ENCODE measurements at regions not wholly inside any gene's neighbourhood (a gene's known extent, or its start where the extent isn't known, plus 50 kb on each side); places are given as distances from the start of the nearest gene placed in this dataset.
"Not testable (repeated sequence)": the region's sequence is repeated elsewhere in the genome, so short reads cannot be mapped to it uniquely, and the experiment has no call there.

DNA sequence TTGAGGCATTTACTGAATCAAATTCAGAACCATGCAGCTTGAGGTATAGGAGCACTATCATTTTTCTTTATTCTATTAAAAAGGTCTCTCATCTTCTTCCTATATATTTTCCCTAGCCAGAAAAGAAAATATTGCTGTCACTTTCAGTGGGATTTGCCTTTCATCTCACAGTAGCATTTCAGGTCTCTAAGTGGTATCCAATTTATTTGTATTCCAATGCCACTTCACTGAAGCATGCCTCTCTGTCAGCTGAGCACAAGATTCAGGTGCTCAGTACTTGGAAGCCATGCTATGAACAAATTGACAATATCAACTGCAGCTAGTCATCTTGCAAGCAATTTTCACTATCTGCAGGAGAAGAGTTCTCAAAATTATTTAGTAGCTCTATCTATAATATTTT is 457.2 kb upstream of the SLC39A10 start:
- no peak for DNase-seq (ENCODE audit: low read depth in 1 of 2, low spot score in 1 of 2)

DNA sequence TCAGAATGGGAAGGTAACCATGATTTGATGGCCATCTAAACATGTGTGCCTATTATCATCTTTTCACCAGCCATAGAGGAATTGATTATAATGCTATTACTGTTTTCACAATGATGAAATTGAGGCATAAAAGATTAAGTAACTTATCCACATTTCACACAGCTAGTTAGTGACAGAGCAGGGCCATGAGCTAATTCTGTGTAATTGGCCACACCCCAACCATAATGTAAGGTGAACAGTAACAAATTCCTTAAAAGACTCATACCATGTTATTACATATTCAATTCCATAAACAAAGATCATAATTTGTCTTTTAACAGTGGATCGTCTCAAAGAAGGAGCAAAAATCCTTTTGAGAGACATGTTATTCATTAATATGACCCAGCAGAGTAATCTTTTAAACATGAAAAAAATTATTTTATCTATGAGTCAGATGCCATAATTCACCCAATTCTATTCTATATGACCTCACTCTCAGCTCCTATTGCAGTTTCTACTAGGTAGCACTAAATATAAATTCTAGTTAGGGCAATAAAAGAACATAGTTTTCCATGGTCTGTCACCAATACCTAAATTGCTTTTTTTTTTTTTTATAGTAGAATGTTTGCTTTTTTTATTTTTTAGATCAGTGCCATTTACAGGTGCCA is 475.8 kb upstream of the SLC39A10 start:
- DNase-seq (ENCODE audit: low read depth in 1 of 2, low spot score in 1 of 2): no peak

DNA sequence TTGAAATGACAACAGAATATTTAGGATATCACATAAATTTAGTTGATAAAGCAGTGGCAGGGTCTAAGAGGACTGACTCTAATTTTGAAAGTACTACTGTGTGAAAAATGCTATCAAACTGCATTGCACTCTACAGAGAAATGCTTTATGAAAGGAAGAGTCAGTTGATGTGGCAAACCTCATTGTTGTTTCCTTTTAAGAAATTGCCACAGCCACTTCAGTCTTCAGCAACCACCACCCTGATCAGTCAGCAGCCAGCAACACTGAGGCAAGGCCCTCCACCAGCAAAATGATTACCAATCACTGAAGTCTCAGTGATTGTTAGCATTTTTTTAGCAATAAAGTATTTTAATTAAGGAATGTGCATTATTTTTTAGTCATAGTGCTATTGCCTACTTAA is 488.7 kb upstream of the SLC39A10 start:
- no peak for DNase-seq (ENCODE audit: low read depth in 1 of 2, low spot score in 1 of 2)

DNA sequence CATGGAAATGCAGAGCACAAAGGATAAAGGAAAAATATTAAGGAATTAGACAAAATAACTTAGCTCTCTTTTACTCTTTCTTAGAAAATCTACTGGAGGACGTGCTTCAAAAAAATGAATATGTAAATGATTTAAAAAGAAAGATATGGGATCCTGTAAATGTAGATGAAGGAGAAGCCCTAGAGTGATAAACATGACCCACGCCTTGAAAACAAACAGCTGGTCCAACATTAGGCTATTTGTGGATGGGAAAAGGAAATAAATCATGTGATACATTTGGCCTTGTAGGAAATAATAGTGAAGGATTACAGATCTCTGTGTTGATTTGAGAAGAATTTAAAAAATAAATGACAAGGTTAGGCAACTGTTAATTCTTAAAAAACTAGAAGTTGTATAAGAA is 492.1 kb upstream of the SLC39A10 start:
- no peak for DNase-seq (ENCODE audit: low read depth in 1 of 2, low spot score in 1 of 2)

DNA sequence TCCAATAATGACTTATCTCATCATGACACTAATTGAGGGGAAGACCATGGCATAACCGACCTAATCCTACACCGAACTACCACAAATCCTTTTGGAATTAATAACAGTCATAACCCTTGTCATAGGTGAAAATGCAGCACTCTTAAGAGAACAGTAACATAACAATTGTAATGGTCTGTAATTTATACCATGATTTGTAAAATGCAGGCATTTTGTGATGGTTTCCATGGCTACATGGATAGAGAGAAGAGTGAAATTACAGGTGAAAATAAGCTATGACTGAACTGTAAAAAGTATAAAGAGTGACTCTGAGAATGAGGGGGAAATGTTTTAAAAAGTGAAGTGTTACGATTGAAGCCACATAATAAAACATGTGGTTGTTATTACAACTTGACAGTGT is 494.1 kb upstream of the SLC39A10 start:
- DNase-seq (ENCODE audit: low read depth in 1 of 2, low spot score in 1 of 2): no peak

DNA sequence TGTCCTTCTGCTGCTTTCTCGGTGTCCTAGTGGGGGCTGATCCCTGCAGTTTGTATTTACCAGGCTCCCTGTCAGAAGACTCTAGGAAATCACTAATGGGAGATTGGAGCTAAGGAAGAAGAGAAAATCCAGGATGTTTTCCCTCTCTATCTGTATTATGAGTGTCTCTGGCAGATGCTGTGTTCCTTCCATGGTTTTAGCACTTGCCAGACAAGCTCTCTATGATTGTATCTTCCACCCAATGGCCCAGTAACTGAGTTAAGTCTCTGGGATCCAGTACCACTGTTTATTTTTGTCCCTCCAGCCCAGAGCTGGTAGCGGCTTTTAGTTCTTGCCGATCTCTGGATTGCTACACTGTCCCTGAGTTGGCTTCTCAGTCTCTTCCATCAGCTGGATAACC is 494.8 kb upstream of the SLC39A10 start:
- no peak for DNase-seq (ENCODE audit: low read depth in 1 of 2, low spot score in 1 of 2)

DNA sequence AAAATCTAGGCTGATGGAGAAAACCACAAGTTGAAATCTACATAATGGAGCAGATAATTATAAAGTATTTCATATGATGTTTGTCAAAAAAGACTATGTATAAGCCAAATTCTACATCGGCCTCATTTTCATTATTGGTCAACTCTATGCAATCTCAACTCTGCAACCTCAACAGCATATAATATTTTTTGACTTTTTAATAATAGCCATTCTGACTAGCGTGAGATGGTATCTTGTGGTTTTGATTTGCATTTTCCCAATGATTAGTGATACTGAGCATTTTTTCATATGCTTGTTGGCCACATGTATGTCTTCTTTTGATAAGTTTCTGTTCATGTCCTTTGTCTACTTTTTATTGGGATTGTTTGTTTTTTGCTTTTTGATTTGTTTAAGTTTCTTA is 496.1 kb upstream of the SLC39A10 start:
- DNase-seq (ENCODE audit: low read depth in 1 of 2, low spot score in 1 of 2): no peak

DNA sequence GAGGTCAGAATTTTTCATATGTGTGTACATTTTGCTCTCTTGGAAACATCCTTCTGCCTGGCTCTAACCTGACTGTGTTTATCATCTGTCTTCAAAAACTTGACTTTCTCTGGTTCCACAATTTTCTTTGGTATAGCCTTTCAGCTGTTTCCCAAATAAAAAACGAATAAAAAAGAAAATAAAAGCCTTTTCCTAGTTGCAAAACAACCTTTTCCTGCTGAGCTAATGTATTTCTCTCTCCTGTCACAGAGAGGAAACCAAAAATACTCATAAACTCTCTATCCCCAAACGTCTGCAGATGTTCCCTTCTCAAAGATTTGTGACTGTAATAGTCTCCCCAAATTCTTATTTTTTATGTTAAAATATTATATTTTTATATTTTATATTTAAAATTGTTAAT is 505.3 kb upstream of the SLC39A10 start:
- no peak for DNase-seq (ENCODE audit: low read depth in 1 of 2, low spot score in 1 of 2)

DNA sequence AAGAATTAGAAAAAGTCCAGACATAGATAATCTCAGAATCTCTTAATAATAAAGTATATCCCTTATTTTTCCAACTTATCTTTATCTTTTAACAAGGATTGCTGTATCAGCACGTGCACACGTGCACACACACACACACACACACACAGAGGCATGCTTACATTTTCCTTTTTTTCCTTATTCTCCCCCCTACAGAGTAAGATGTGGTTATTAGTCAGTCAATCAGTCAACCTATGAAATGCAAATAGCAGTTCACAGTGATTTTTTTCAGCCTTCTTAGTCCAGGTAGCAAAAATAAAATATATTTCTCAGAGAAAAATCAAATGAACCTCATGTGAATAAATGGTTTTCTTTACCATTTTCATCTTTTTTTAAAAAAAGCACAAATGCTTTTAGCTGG is 506.2 kb upstream of the SLC39A10 start:
- DNase-seq (ENCODE audit: low read depth in 1 of 2, low spot score in 1 of 2): no peak

DNA sequence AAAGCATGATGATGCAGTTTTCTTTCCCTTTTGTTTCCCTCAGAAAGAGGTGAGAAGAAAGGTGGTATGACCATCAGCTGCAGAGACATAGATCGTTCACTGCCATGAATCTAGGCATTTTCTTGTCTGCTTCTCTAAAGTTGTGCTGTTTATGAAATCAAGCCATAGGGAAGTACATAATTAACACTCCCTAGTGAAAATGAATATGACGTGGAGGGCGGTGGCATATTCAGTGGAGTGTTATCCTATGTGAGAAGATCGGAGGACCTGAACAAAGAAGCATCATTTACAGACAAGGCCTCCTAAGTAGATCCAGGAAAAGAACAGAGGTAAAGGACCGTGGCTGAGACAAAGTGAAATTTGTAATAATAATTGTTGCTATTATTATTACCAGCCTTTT is 509.0 kb upstream of the SLC39A10 start:
- DNase-seq (ENCODE audit: low read depth in 1 of 2, low spot score in 1 of 2): no peak

DNA sequence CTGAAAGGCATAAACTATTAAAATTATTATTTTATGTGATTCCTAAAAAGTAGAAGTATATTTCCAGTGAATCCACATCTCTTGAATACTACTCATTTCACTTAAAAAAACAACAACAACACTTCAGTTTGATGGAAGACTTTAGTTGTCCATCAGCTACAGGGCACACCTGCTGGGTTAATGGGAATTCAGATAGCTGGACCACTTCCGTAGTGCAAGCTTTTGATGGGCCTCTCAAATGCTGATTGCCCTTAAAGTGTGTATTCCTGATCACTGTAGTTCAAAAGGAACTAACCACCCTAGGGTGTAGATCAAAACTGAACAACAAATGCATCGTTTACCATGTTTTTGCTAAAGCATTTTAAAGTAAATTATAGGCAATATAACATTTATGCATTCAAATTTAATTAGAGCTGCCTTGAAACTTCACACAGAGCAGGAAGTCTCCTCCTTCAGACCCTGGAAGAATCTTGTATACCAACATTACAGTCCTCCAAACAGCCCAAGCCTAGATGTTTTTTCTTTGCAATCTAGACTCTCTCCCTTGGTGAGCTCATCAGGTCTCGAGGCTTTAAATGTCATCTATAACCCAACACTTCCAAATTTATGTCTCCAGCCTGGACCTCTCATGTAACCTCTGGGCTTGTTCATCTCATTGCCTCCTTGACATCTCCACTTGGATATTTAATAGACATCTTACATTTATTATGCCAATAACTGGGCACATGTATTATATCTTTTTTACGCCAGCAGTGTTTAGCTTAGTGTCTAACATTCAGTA is 510.1 kb upstream of the SLC39A10 start:
- no peak for DNase-seq (ENCODE audit: low read depth in 1 of 2, low spot score in 1 of 2)

DNA sequence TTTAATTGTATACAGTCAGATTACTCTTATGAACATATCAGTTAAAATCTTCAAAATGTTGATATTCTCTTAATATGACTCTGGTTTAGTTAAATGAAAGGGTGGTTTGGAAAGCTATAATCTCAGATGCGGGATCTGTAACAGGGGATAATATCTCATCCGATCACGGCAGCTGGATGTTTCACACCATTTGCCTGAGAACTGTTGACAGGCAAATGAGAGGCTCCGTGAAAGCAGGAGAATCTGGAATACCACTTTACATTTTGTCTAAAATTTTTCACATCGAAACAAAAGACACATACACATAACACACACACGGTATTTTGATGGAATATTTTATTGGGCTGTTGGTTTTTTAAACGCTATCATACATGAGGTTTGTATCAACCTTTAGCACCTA is 518.6 kb upstream of the SLC39A10 start:
- no peak for DNase-seq (ENCODE audit: low read depth in 1 of 2, low spot score in 1 of 2)

DNA sequence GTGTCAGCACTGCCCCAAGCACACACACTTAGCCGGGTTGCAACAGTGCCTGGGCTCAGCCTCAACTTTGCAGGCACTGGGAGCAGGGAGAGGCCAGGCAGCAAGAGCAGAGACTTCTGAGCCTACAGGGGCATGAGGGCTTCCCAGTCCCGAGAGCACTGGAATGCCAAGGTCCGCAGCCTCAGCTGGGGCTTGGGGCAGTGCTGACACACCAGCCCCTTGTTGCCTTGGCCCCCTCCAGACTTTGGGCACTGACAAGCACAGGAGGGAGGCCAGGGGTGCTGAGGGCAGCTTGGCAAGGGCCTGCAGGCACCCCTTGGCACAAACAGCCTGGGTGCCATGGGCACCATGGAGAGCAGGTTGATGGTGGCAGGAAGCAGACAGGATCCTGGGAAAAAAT is 531.1 kb upstream of the SLC39A10 start:
- DNase-seq (ENCODE audit: low read depth in 1 of 2, low spot score in 1 of 2): not testable (repeated sequence)

DNA sequence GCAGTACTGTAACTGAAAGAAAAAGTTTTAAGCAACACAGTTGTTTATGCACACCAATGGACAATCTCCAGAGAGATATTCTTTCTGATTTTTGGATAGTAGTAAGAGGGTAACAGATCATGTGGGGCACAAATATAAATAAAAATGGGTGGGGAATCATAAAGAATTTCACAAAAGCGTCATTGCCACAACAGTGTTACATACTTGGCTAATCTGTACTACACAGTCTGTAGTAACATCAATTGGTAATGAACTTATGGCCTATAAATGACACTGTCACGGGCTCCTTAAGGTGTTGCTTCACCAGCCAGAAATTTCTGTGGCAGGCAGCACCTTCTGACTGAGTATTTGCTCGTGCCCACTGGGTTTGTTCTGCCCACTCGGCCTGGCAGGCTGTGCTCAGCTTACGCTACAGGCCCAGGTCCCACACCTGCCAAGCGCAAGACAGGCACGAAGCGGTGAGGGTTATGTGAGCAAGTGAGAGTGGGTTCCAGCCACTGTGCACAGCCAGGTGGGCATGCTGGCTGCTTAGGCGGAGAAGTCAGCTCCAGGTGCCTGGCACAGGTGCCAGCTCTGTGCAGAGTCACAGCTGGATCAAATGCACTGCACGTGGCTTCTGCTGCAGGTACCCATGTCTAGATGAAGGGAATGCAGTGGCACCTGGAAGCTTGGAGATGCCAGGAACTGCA is 532.5 kb upstream of the SLC39A10 start:
- no peak for DNase-seq (ENCODE audit: low read depth in 1 of 2, low spot score in 1 of 2)

DNA sequence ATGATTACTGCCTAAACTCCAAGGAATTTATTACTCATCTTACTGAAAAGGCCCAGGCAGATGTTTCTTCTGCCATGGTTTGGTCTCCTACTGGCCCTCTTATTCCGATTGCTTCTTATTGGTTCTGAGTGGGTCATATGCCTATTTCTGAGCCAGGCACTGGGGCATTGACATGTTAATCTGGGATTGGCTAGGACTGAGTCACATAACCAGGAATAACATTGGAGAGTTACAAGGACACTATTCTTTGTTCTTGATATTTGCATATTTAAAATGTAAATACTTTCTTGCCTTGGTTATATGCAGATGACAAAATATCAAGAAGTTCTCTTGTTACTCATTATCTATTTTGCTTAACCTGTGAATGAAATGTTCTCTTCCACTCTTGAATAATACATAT is 534.4 kb upstream of the SLC39A10 start:
- no peak for DNase-seq (ENCODE audit: low read depth in 1 of 2, low spot score in 1 of 2)

DNA sequence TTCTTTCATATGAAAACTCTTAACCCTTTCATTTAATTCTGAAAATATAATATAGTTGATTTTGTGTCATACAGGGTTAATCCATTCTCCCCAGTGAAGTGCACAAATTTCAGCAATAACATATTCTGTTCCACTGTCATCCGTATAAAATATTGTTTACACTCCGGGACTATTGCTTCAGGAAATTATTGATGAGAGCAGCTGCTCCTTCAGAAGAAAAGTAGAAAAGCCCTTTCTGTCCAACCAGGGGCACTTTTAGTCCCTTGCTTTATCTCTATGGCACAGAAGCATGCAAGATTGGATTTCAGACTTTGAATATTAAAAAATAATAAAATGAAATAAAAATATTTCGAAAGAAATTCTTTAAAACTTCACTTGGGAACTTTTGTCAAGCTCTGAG is 535.7 kb upstream of the SLC39A10 start:
- DNase-seq (ENCODE audit: low read depth in 1 of 2, low spot score in 1 of 2): no peak

DNA sequence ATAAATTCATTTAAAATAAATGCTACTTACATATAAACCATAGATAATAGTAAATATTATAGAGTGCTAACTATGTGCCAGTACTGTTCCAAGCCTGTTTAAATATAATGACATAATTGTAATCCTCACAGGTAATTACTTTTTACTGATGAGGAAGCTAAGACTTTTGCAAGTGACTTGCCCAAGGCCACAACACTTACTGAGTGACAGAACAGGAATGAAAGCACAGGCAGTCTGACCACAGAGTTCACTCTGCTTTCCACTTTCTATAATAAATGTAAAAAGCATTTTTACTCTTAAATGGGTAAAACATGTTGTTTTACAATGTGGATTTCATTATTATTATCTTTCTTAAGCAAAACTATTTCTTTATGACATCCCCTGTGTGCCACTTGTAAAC is 537.8 kb upstream of the SLC39A10 start:
- DNase-seq (ENCODE audit: low read depth in 1 of 2, low spot score in 1 of 2): no peak

DNA sequence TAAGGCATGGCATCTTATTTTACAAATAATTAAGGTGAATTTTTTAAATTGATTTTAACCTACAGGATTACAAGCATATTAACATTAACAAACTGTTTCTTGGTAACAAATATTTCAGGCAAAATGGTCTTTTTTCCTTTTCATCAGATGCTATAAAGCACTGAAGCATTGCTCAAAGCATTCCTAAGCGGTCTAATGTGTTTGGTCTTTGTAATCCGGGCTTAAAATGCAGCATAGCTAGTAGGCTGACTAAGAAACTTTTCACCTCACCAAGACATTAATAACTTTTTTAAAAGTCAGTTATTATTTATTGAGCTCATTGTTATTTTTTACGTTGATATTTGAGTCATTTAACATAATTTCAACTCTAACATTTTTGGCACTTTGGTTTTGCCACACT is 538.8 kb upstream of the SLC39A10 start:
- DNase-seq (ENCODE audit: low read depth in 1 of 2, low spot score in 1 of 2): no peak

DNA sequence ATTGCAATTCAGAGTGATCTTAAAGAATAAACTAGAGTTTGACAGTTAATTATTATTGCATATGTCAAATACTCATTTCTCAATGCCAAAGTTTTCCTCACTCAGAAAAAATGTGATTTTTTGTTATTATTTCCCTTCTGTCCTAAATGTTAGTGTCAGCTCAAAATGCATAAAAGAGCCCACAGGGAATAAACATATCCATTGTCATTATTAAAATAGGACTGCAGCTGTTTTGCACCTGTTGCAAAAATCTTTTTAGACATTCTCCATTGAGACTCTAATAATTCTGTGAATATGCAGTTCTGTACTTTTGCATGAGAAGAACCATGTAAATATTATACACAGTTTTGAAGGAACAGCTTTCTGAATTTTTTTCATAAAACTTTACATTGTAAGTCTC is 540.0 kb upstream of the SLC39A10 start:
- DNase-seq (ENCODE audit: low read depth in 1 of 2, low spot score in 1 of 2): no peak

DNA sequence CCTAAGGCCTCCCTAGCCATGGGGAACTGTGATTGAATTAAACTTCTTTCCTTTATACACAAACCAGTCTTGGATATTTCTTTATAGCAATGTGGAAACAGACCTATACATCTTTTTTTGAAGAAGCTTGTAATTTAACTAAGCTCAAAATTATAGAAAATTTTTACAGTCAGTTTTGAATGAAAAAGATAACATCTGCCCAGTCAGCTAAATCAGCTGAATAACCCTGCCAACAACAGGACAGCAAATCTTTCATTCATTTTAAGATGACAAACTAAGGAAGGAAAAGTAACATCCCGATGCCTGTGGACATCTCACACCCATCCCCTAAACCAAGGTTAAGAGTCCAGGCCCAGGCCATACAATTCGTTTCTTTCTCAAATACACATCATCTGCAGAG is 541.3 kb upstream of the SLC39A10 start:
- no peak for DNase-seq (ENCODE audit: low read depth in 1 of 2, low spot score in 1 of 2)

DNA sequence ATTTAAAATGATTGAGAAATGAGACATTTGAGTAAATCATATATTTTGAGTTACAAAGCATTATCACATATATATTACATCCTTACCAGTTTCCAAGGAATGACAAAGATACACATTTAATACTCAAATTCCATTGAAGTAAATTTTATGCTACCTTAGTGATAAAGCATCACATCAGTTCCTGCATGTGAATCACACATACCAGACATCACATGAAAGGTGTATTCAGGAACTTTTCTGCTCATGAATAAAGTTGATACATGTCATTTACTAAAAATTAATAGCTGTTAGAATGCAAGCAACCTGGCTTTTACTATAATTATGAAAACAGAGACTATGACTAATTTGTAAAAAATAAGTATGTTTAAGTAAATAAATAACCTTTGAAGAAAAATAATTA is 548.8 kb upstream of the SLC39A10 start:
- DNase-seq (ENCODE audit: low read depth in 1 of 2, low spot score in 1 of 2): no peak

DNA sequence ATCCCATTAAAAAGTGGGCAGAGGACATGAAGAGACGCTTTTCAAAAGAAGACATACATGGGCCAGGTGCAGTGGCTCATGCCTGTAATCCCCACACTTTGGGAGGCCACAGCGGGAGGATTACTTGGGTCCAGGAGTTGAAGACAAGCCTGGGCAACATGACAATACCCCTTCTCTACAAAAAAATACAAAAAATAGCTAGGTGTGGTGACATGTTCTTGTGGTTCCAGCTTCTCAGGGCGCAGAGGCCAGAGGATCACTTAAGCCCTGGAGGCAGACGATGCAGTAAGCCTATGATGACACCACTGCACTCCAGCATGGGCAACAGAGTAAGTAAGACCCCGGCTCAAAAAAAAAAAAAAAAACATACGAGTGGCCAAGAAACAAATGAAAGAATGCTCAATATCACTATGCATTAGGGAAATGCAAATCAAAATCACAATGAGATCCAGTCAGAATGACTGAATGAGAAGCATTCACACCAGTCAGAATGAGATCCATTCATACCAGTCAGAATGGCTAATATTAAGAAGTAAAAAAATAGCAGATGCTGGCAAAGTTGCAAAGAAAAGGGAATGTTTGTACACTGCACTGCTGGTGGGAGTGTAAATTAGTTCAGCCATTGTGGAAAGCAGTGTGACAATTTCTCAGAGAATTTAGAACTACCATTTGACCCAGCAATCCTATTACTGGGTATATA is 550.2 kb upstream of the SLC39A10 start:
- DNase-seq (ENCODE audit: low read depth in 1 of 2, low spot score in 1 of 2): no peak
